A549 (cell line): ENCODE measurements at regions not wholly inside any gene's neighbourhood (a gene's known extent, or its start where the extent isn't known, plus 50 kb on each side); places are given as distances from the start of the nearest gene placed in this dataset.

Experiments used
- ATAC-seq, 2 experiments: fragments of 200-7000 bp in 1 of 2; fragments of >200 bp in 1 of 2; cut with Nextera tagmentation in 1 of 2; cut with Tn5 transposase in 1 of 2; 3 replicates each; pipeline versions ENCODE4 v1.8.0 to v1.9.1; 2018 to 2020; ENCODE audit warnings: mild to moderate bottlenecking in 1 of 2, moderate library complexity in 1 of 2
- CTCF ChIA-PET: fragments of 300-600 bp; sonication (Branson Sonifier 250); formaldehyde crosslinking; extraction: SDS; loops from one replicate; lab custom pipeline; 2021; ENCODE audit warnings: antibody characterized with exemption, inconsistent platforms; lab: Yijun Ruan, JAX
- POLR2A ChIA-PET: fragments of 350-600 bp; formaldehyde crosslinking; extraction: SDS; loops from one replicate; lab custom pipeline; 2021; ENCODE audit warnings: antibody characterized with exemption, inconsistent platforms; lab: Yijun Ruan, JAX
- DNase-seq, 2 experiments: peaks; one replicate each; pipeline versions ENCODE4 v3.0.0 to v3.0.0-alpha.2; 2011 to 2016; ENCODE audit warnings: low read depth in 1 of 2, low spot score in 1 of 2
- FAIRE-seq: peaks from 2 replicates; lab custom pipeline; 2011; peaks lifted over from hg19 to GRCh38; lab: Jason Lieb, UNC
- H3K27ac ChIP-seq, 2 experiments: fragments of >200 bp; sonication (Bioruptor Twin); formaldehyde crosslinking; 3 replicates each; pipeline ENCODE4 v1.5.1; 2016 to 2017
- H3K4me1 ChIP-seq: fragments of >200 bp; sonication (Bioruptor Twin); formaldehyde crosslinking; 3 replicates; pipeline ENCODE4 v1.6.1; 2016
- H3K4me2 ChIP-seq: fragments of >200 bp; sonication (Bioruptor Twin); formaldehyde crosslinking; 3 replicates; pipeline ENCODE4 v1.6.1; 2016
- H3K4me3 ChIP-seq: fragments of >200 bp; sonication (Bioruptor Twin); formaldehyde crosslinking; 3 replicates; pipeline ENCODE4 v1.5.1; 2016
- H3K9me3 ChIP-seq: fragments of >200 bp; sonication (Bioruptor Twin); formaldehyde crosslinking; 3 replicates; pipeline ENCODE4 v1.6.1; 2016
- CBX2 ChIP-seq: fragments of 200-600 bp; sonication (generic); IDR thresholded peaks from 2 replicates; pipeline ENCODE4 v1.6.1; 2016; ENCODE audit warnings: low read depth, mild to moderate bottlenecking, borderline replicate concordance
- CTCF ChIP-seq: fragments of >200 bp; sonication (Bioruptor Twin); formaldehyde crosslinking; IDR thresholded peaks from 3 replicates; pipeline ENCODE4 v1.5.1; 2016
- E2F6 ChIP-seq: IDR thresholded peaks from 2 replicates; pipeline ENCODE4 v1.6.1; 2012; ENCODE audit warnings: low read depth, borderline replicate concordance
- FOXS1 ChIP-seq: fragments of 250-450 bp; sonication (Bioruptor Pico); IDR thresholded peaks from 2 replicates; pipeline ENCODE4 v1.5.0; 2020; ENCODE audit warnings: mild to moderate bottlenecking, moderate library complexity
- KDM5A ChIP-seq: fragments of 200-600 bp; sonication (generic); IDR thresholded peaks from 2 replicates; pipeline ENCODE4 v1.6.1; 2016; ENCODE audit warnings: antibody characterized with exemption, mild to moderate bottlenecking
- POLR2A ChIP-seq: IDR thresholded peaks from 2 replicates; pipeline ENCODE4 v1.6.1; 2012; ENCODE audit warnings: mild to moderate bottlenecking, low read length
- RCOR1 ChIP-seq: fragments of 150-350 bp; IDR thresholded peaks from 2 replicates; pipeline ENCODE4 v1.6.1; 2014; ENCODE audit warnings: antibody characterized with exemption, low read length, low read depth
- REST ChIP-seq: fragments of 200-600 bp; sonication (generic); IDR thresholded peaks from 2 replicates; pipeline ENCODE4 v1.6.1; 2016; ENCODE audit warnings: antibody characterized with exemption, mild to moderate bottlenecking, moderate library complexity
- TP53 ChIP-seq: fragments of 250-450 bp; sonication (Bioruptor Pico); IDR thresholded peaks from 2 replicates; pipeline ENCODE4 v1.5.0; 2021; ENCODE audit warnings: mild to moderate bottlenecking, moderate library complexity
- ZNF302 ChIP-seq: fragments of 250-450 bp; sonication (Bioruptor Pico); IDR thresholded peaks from 2 replicates; pipeline ENCODE4 v1.9.0; 2021; ENCODE audit warnings: inconsistent platforms, mild to moderate bottlenecking, moderate library complexity
- WGBS: methylation state at CpG from one replicate; pipeline ENCODE4 v1.1.6; 2017; ENCODE audit errors: missing lambda C conversion rate; 5-methylcytosine and 5-hydroxymethylcytosine counted together
- TF ChIP-seq, protein P1 (sequence below): IDR thresholded peaks from 2 replicates; pipeline ENCODE4 v1.6.1; 2012
- TF ChIP-seq, protein P2 (sequence below): fragments of 250-450 bp; sonication (Bioruptor Pico); IDR thresholded peaks from 2 replicates; pipeline ENCODE4 v1.5.0; 2021; ENCODE audit warnings: mild to moderate bottlenecking, moderate library complexity, borderline replicate concordance

- H3K4me1 ChIP-seq = no peaks in the 10 kb centered on the region
- ChIA-PET CTCF (no interaction called here), POLR2A (no interaction called here)
- DNase-seq (no peak), FAIRE-seq (no peak), ATAC-seq (no peak)
- no peak overlapping the region for H3K27ac ChIP-seq
- TF ChIP-seq, protein P1, sequence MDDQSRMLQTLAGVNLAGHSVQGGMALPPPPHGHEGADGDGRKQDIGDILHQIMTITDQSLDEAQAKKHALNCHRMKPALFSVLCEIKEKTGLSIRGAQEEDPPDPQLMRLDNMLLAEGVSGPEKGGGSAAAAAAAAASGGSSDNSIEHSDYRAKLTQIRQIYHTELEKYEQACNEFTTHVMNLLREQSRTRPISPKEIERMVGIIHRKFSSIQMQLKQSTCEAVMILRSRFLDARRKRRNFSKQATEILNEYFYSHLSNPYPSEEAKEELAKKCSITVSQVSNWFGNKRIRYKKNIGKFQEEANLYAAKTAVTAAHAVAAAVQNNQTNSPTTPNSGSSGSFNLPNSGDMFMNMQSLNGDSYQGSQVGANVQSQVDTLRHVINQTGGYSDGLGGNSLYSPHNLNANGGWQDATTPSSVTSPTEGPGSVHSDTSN = no peak
- TF ChIP-seq ZNF302 (no peak), REST (no peak), RCOR1 (no peak), E2F6 (no peak), CTCF (no peak)
- no peaks in the 10 kb centered on the region for H3K9me3 ChIP-seq
- H3K4me3 ChIP-seq = no peak overlapping the region
- no peak overlapping the region for H3K4me2 ChIP-seq
- WGBS = 41% methylated on average over 5 of the region's 5 CpGs
Observed at GRCh38 chr7:15989194-15989593, 302.7 kb upstream of the MEOX2 start.

DNA sequence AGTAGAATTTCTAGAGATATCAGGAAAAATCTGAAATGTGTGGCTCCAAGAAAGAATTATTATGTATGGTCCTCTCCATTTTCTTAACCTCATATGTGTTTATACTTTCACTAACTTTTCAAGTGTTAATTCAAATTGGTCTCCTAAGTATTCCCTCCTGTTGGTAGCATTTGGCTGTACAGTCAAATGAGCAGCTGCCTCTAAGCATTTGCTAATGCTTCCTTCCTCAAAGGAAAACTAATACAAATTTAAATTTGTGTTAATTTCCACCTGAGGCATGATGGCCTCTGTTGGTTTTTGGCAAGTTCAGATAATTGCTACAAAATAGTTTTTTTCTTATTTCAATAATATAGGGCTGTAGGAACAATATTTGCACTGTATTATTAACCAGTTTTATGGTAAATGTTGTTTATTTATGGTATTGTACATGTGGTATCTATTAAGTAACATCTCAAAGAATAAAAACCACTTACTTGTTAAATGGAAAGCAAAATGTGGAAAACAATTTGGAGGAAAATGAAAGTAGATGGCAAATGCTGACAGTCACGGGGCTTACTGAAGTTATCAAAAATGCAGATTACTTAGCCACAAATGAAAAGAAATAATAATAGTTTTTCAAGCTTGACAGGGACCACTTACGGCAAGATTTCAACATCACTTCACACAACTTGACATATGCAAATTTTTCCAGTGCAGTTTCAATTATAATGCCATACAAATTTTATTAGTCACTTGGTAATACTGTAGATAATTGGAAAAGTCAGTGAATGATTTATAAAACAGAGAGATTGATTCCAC lies 299.3 kb upstream of the MEOX2 start:
- no peak for DNase-seq
- no peak overlapping the region for H3K4me3 ChIP-seq
- FAIRE-seq = no peak
- CTCF ChIA-PET = no interaction called here
- H3K4me1 ChIP-seq = no peaks in the 10 kb centered on the region
- POLR2A ChIA-PET = no interaction called here
- no peak overlapping the region for H3K4me2 ChIP-seq
- no peak overlapping the region for H3K27ac ChIP-seq
- ATAC-seq = no peak
- TF ChIP-seq TP53 (CRISPR knock-in tag) = no peak
- TF ChIP-seq REST = no peak
- TF ChIP-seq, protein P2, sequence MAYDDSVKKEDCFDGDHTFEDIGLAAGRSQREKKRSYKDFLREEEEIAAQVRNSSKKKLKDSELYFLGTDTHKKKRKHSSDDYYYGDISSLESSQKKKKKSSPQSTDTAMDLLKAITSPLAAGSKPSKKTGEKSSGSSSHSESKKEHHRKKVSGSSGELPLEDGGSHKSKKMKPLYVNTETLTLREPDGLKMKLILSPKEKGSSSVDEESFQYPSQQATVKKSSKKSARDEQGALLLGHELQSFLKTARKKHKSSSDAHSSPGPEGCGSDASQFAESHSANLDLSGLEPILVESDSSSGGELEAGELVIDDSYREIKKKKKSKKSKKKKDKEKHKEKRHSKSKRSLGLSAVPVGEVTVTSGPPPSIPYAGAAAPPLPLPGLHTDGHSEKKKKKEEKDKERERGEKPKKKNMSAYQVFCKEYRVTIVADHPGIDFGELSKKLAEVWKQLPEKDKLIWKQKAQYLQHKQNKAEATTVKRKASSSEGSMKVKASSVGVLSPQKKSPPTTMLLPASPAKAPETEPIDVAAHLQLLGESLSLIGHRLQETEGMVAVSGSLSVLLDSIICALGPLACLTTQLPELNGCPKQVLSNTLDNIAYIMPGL (CRISPR knock-in tag) = no peak
- no peak for TF ChIP-seq FOXS1 (CRISPR knock-in tag)
- TF ChIP-seq POLR2A = no peak
- no peak for TF ChIP-seq CBX2
- no peak for TF ChIP-seq ZNF302
- TF ChIP-seq KDM5A = no peak
- TF ChIP-seq, all 56 proteins: peak for 0
- 32% methylated on average over 2 of the region's 2 CpGs for WGBS
- H3K9me3 ChIP-seq = no peaks in the 10 kb centered on the region
